ENCODE measurements at regions not wholly inside any gene's neighbourhood (a gene's known extent, or its start where the extent isn't known, plus 50 kb on each side); places are given as distances from the start of the nearest gene placed in this dataset.

- no peaks in the 10 kb centered on the region for H3K36me3 ChIP-seq
- H3K27ac ChIP-seq, result no peak overlapping the region
- DNase-seq, result no peak
- no peaks in the 10 kb centered on the region for H3K4me1 ChIP-seq
- H3K9me3 ChIP-seq, result peaks cover 0 to 6% of the 10 kb centered on the region in 2 donors
- no peak for ATAC-seq
- H3K27me3 ChIP-seq, result no peaks in the 10 kb centered on the region
- intact Hi-C loops (cut with DNase I), result no loop called here
- no peak for TF ChIP-seq CTCF (IDR thresholded peaks at IDR 0.05)
- H3K4me3 ChIP-seq, result no peak overlapping the region
These were observed 69.5 kb upstream of the CTTNBP2 start for GRCh38 chr7:117942780-117943179.

- intact Hi-C loops (cut with DNase I), result no loop called here
- Histone ChIP-seq H3K4me3 (no peak overlapping the region), H3K9me3 (peaks cover 0 to 6% of the 10 kb centered on the region in 2 donors), H3K36me3 (no peaks in the 10 kb centered on the region), H3K27ac (no peak overlapping the region), H3K4me1 (no peaks in the 10 kb centered on the region), H3K27me3 (no peaks in the 10 kb centered on the region)
- no peak for TF ChIP-seq CTCF (IDR thresholded peaks at IDR 0.05)
- DNase-seq, result no peak
- no peak for ATAC-seq
These were observed 71.6 kb upstream of the CTTNBP2 start for GRCh38 chr7:117944886-117945285.

GRCh38 chr7:117946151-117946633 lies 73.0 kb upstream of the CTTNBP2 start:
- Histone ChIP-seq H3K4me1 (no peaks in the 10 kb centered on the region), H3K4me3 (no peak overlapping the region), H3K36me3 (no peaks in the 10 kb centered on the region), H3K27ac (no peak overlapping the region), H3K9me3 (peaks cover 0 to 6% of the 10 kb centered on the region in 2 donors), H3K27me3 (no peaks in the 10 kb centered on the region)
- no peak for ATAC-seq
- intact Hi-C loops (cut with DNase I), result no loop called here
- DNase-seq, result no peak
- TF ChIP-seq CTCF (IDR thresholded peaks at IDR 0.05), result no peak

DNA sequence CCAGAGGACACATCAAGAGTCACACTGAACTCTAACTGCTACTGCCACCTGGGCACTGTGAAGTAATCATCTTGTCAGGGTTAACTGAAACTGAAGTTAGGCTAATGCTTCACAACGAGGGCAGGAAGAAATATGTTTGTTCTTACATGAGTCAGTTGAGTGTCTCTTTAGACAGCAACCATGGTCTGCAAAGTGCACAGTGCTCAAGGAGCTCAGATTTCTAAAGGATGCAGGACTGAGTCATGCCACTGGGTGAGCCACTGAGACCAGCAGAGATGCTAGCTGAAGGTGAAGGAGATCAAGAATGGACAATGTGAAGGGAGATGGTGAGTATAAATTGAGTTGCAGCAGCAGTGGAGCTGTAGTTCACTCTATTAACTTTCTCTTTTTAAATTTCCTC lies 76.0 kb upstream of the CTTNBP2 start:
- Histone ChIP-seq H3K4me3 (no peak overlapping the region), H3K27me3 (no peaks in the 10 kb centered on the region), H3K9me3 (no peaks in the 10 kb centered on the region), H3K4me1 (no peaks in the 10 kb centered on the region), H3K36me3 (no peaks in the 10 kb centered on the region), H3K27ac (no peak overlapping the region)
- intact Hi-C loops (cut with DNase I), result no loop called here
- DNase-seq (no peak), ATAC-seq (peak; percentile 76)
- TF ChIP-seq CTCF (IDR thresholded peaks at IDR 0.05), result no peak

DNA sequence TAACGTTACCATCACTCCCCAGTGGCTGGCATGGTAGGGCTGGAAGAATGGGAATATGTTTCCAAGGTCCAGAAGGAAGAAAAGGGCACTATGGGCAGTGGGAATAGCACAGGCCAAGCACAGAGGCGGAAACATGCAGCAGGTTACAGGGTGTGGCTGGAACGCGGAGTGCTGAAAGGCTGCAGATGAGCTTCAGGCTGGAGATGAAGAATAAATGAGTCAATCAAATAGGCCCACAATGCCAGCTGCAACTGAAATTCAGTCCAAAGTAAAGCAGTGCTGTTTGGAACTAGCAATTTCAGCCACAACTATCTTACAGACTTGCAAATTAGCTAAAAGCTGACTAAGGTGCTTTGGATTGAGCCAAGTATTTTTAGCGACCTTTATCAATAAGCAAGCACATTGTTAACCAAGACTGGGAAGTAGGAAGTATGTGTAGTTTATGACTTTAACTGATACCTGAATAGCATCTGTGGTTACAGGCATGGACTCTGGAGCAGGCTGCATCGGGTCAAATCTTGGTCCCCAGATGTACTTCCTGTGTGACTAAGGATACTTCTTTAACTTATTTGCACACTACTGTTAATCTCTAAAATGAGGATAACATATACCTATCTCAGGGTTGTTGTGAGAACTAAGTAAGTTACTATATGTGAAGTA lies 77.5 kb upstream of the CTTNBP2 start:
- Histone ChIP-seq H3K4me3 (no peak overlapping the region), H3K27ac (no peak overlapping the region), H3K4me1 (no peaks in the 10 kb centered on the region), H3K36me3 (no peaks in the 10 kb centered on the region), H3K9me3 (no peaks in the 10 kb centered on the region), H3K27me3 (no peaks in the 10 kb centered on the region)
- no peak for DNase-seq
- no peak for ATAC-seq
- no peak for TF ChIP-seq CTCF (IDR thresholded peaks at IDR 0.05)
- intact Hi-C loops (cut with DNase I), result no loop called here
